ENCODE measurements at regions not wholly inside any gene's neighbourhood (a gene's known extent, or its start where the extent isn't known, plus 50 kb on each side); places are given as distances from the start of the nearest gene placed in this dataset.

DNA sequence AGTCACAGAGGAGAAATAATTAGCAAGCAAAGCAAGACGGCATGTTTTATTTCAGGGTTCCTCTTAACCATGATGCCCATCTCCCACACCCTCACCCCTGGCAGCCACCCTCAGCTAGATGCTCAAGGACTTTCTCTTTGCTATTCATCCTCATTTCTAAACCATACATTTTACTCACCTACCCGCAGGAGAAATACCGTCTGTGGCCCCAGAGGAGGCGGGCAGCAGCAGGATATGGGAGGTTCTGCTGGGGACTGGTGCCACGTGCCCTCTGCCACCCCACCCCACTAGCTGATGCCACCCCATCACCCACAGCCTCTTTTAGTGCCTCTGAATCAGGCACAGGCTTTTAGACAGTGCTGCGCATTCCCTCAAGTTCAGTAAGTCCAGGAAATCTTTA is 168.7 kb upstream of the ITGB1 start:
- no peak overlapping the region for H3K9ac ChIP-seq (ENCODE audit: extremely low read depth, low read length, poor library complexity, severe bottlenecking)
- H3K4me1 Mint-ChIP-seq, result peaks cover 1% of the 10 kb centered on the region
- H3K4me3 Mint-ChIP-seq, result no peak overlapping the region
- peaks cover 2% of the 10 kb centered on the region for H3K27me3 Mint-ChIP-seq (ENCODE audit: insufficient read depth)
- H3K36me3 Mint-ChIP-seq (ENCODE audit: low read depth), result no peaks in the 10 kb centered on the region
- H3K4me3 ChIP-seq (ENCODE audit: low read length), result no peak overlapping the region
- DNase-seq, result no peak
- H3K4me1 ChIP-seq (ENCODE audit: control insufficient read depth, insufficient read depth, low read length), result no peaks in the 10 kb centered on the region
- no peaks in the 10 kb centered on the region for H3K9me3 Mint-ChIP-seq
- no peak overlapping the region for H3K27ac Mint-ChIP-seq
- H3K9me3 ChIP-seq (ENCODE audit: control insufficient read depth, low read length), result no peaks in the 10 kb centered on the region
- WGBS, 2 experiments (ENCODE audit: insufficient coverage in 1 of 2, insufficient read length in 1 of 2), result 93 to 94% methylated on average over 5 to 6 of the region's 6 CpGs
- no peaks in the 10 kb centered on the region for H3K27me3 ChIP-seq (ENCODE audit: control insufficient read depth, insufficient read depth, low read length, poor library complexity, severe bottlenecking)
- TF ChIP-seq, protein P1, sequence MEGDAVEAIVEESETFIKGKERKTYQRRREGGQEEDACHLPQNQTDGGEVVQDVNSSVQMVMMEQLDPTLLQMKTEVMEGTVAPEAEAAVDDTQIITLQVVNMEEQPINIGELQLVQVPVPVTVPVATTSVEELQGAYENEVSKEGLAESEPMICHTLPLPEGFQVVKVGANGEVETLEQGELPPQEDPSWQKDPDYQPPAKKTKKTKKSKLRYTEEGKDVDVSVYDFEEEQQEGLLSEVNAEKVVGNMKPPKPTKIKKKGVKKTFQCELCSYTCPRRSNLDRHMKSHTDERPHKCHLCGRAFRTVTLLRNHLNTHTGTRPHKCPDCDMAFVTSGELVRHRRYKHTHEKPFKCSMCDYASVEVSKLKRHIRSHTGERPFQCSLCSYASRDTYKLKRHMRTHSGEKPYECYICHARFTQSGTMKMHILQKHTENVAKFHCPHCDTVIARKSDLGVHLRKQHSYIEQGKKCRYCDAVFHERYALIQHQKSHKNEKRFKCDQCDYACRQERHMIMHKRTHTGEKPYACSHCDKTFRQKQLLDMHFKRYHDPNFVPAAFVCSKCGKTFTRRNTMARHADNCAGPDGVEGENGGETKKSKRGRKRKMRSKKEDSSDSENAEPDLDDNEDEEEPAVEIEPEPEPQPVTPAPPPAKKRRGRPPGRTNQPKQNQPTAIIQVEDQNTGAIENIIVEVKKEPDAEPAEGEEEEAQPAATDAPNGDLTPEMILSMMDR (conservative IDR thresholded peaks at IDR 0.05), result no peak
- H3K36me3 ChIP-seq (ENCODE audit: control insufficient read depth, insufficient read depth, low read length), result no peaks in the 10 kb centered on the region
- no peak overlapping the region for H3K27ac ChIP-seq (ENCODE audit: low read depth, low read length)

DNA sequence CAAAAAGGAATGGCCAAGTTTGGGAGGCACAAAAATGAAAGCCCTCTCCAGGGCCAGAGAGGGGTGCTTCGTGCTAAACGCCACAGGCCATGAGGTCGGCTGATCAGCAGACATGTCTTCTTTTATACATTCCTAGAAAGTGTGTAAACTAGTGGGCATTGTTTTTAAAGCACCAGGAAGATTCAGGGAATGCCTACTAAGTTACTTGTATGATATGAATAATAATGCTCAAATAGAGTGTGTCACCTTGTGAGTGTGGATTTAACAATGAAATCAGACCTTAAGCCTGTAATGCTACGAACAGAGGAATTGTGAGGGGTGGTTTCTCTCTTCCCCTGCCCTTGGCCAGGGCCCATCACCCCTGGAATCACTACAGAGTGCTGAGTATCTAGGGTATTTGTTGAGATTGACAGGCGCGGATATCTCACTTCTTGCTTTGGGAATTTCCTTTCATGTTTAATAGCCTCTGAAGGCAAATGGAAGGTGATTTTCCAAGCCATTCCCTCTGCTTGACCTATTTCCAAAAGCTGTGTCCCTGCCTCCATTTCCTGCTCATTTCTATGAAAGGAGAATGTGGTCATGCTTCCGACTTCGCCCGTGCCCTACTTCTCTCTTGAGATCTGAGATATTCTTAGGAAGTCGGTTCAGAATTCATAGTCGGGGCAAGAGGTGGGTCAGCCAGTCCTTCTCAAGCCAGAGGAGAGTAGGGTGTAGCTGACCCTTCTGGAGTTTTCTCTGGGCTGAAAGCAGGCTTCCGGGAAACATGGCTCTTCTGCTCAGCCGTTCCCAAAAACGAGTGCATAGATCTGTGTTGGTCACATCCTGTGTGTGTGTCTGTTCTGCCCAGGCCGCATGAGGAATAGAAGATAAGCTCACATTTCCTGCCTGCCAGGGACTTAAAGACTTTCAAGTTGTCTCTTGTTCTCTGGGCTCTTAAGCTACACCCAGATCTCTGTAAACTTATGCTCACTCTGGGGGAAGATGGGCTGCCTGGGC is 167.8 kb upstream of the ITGB1 start:
- Histone ChIP-seq H3K27me3 (ENCODE audit: control insufficient read depth, insufficient read depth, low read length, poor library complexity, severe bottlenecking) (no peaks in the 10 kb centered on the region), H3K9ac (ENCODE audit: extremely low read depth, low read length, poor library complexity, severe bottlenecking) (no peak overlapping the region), H3K4me3 (ENCODE audit: low read length) (no peak overlapping the region), H3K9me3 (ENCODE audit: control insufficient read depth, low read length) (no peaks in the 10 kb centered on the region), H3K27ac (ENCODE audit: low read depth, low read length) (peak overlapping the region; percentile 36), H3K4me1 (ENCODE audit: control insufficient read depth, insufficient read depth, low read length) (no peaks in the 10 kb centered on the region), H3K36me3 (ENCODE audit: control insufficient read depth, insufficient read depth, low read length) (no peaks in the 10 kb centered on the region)
- Mint-ChIP-seq H3K27me3 (ENCODE audit: insufficient read depth) (peaks cover 2% of the 10 kb centered on the region), H3K9me3 (no peaks in the 10 kb centered on the region), H3K36me3 (ENCODE audit: low read depth) (no peaks in the 10 kb centered on the region), H3K4me3 (no peak overlapping the region), H3K4me1 (peaks cover 1% of the 10 kb centered on the region), H3K27ac (peak overlapping the region; percentile 24)
- TF ChIP-seq, protein P1 (conservative IDR thresholded peaks at IDR 0.05), result no peak
- 92 to 93% methylated on average over 12 to 15 of the region's 15 CpGs for WGBS, 2 experiments (ENCODE audit: insufficient coverage in 1 of 2, insufficient read length in 1 of 2)
- no peak for DNase-seq

DNA sequence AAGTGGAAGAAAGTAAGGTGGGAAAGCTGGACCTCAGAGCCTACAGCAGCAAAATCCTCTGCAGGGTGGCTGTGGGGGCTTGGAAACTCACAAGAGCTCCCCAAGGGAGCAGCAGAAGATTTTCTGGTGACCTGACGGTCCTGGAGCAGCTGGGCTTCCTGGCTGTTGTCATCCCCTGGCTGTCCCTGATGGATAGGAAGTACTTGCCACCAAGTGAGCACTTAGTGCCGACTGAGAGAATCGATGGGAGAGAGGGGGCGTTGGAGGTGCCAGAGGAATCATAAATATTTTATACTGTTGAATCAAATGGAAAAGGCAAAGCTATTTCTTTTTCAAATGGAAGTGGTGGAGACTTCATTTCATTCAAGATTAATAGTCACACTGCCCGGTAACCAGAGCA is 167.1 kb upstream of the ITGB1 start:
- Histone ChIP-seq H3K4me1 (ENCODE audit: control insufficient read depth, insufficient read depth, low read length) (no peaks in the 10 kb centered on the region), H3K27me3 (ENCODE audit: control insufficient read depth, insufficient read depth, low read length, poor library complexity, severe bottlenecking) (no peaks in the 10 kb centered on the region), H3K9me3 (ENCODE audit: control insufficient read depth, low read length) (no peaks in the 10 kb centered on the region), H3K9ac (ENCODE audit: extremely low read depth, low read length, poor library complexity, severe bottlenecking) (no peak overlapping the region), H3K4me3 (ENCODE audit: low read length) (no peak overlapping the region), H3K27ac (ENCODE audit: low read depth, low read length) (no peak overlapping the region), H3K36me3 (ENCODE audit: control insufficient read depth, insufficient read depth, low read length) (no peaks in the 10 kb centered on the region)
- DNase-seq, result no peak
- Mint-ChIP-seq H3K9me3 (no peaks in the 10 kb centered on the region), H3K4me1 (peaks cover 1% of the 10 kb centered on the region), H3K27me3 (ENCODE audit: insufficient read depth) (peaks cover 2% of the 10 kb centered on the region), H3K4me3 (no peak overlapping the region), H3K36me3 (ENCODE audit: low read depth) (no peaks in the 10 kb centered on the region), H3K27ac (no peak overlapping the region)
- WGBS, 2 experiments (ENCODE audit: insufficient coverage in 1 of 2, insufficient read length in 1 of 2), result 88 to 92% methylated on average over 4 to 5 of the region's 5 CpGs
- TF ChIP-seq, protein P1 (conservative IDR thresholded peaks at IDR 0.05), result no peak

Measured in endodermal cell (in vitro differentiated cells).